Mesothelial cell of epicardium (in vitro differentiated cells): ENCODE measurements at regions not wholly inside any gene's neighbourhood (a gene's known extent, or its start where the extent isn't known, plus 50 kb on each side); places are given as distances from the start of the nearest gene placed in this dataset.

ENCODE experiments used
- DNase-seq, 2 experiments: peaks; one replicate each; pipeline ENCODE4 v3.0.0; 2021; ENCODE audit warnings: low spot score in 2 of 2; ENCODE audit not compliant: unreplicated experiment in 2 of 2
- H3K27ac Mint-ChIP-seq: 2 replicates; pipeline ENCODE4 v1.8.0; 2021; ENCODE audit warnings: mixed read lengths
- H3K27me3 Mint-ChIP-seq: 2 replicates; pipeline ENCODE4 v1.8.0; 2021; ENCODE audit warnings: low read depth, mixed read lengths
- H3K36me3 Mint-ChIP-seq: 2 replicates; pipeline ENCODE4 v1.8.0; 2021; ENCODE audit warnings: mixed read lengths
- H3K4me1 Mint-ChIP-seq: 2 replicates; pipeline ENCODE4 v1.8.0; 2021; ENCODE audit warnings: mixed read lengths
- H3K4me3 Mint-ChIP-seq: 2 replicates; pipeline ENCODE4 v1.8.0; 2021; ENCODE audit warnings: mild to moderate bottlenecking, moderate library complexity, mixed read lengths
- H3K9me3 Mint-ChIP-seq: 2 replicates; pipeline ENCODE4 v1.8.0; 2021; ENCODE audit warnings: mixed read lengths
- CTCF ChIP-seq: fragments of 200-600 bp; sonication (generic); IDR thresholded peaks from one replicate; pipeline ENCODE4 v1.5.0; 2021; ENCODE audit warnings: antibody characterized with exemption; ENCODE audit not compliant: unreplicated experiment

GRCh38 chr13:26921918-26922317 lies 161.3 kb upstream of the GPR12 start:
- peaks cover 13% of the 10 kb centered on the region for H3K4me1 Mint-ChIP-seq
- H3K27me3 Mint-ChIP-seq, result peaks cover 12% of the 10 kb centered on the region

GRCh38 chr13:26920614-26921355 lies 160.2 kb upstream of the GPR12 start:
- no peak for DNase-seq
- H3K9me3 Mint-ChIP-seq, result no peaks in the 10 kb centered on the region
- H3K36me3 Mint-ChIP-seq, result no peaks in the 10 kb centered on the region
- no peak overlapping the region for H3K4me3 Mint-ChIP-seq
- peaks cover 4% of the 10 kb centered on the region for H3K27me3 Mint-ChIP-seq
- H3K27ac Mint-ChIP-seq, result no peak overlapping the region
- H3K4me1 Mint-ChIP-seq, result peaks cover 13% of the 10 kb centered on the region
- TF ChIP-seq CTCF, result no peak

More at GRCh38 chr13:26921918-26922317, 161.3 kb upstream of the GPR12 start:
- Mint-ChIP-seq H3K9me3 (no peaks in the 10 kb centered on the region), H3K27ac (no peak overlapping the region), H3K4me3 (no peak overlapping the region), H3K36me3 (no peaks in the 10 kb centered on the region)
- TF ChIP-seq CTCF, result no peak
- no peak for DNase-seq

- Mint-ChIP-seq H3K36me3 (no peaks in the 10 kb centered on the region), H3K4me3 (no peak overlapping the region), H3K27me3 (no peaks in the 10 kb centered on the region), H3K27ac (no peak overlapping the region), H3K9me3 (no peaks in the 10 kb centered on the region), H3K4me1 (peaks cover 13% of the 10 kb centered on the region)
- DNase-seq, result no peak
- TF ChIP-seq CTCF, result no peak
Measured at GRCh38 chr13:26919732-26920131, 159.1 kb upstream of the GPR12 start.

GRCh38 chr13:26919311-26919710 lies 158.7 kb upstream of the GPR12 start:
- no peak for TF ChIP-seq CTCF
- H3K36me3 Mint-ChIP-seq, result no peaks in the 10 kb centered on the region
- DNase-seq, result no peak
- H3K9me3 Mint-ChIP-seq, result no peaks in the 10 kb centered on the region
- no peak overlapping the region for H3K4me3 Mint-ChIP-seq
- H3K27me3 Mint-ChIP-seq, result no peaks in the 10 kb centered on the region
- no peak overlapping the region for H3K27ac Mint-ChIP-seq
- H3K4me1 Mint-ChIP-seq, result peaks cover 11% of the 10 kb centered on the region

- Mint-ChIP-seq H3K36me3 (no peaks in the 10 kb centered on the region), H3K4me3 (no peak overlapping the region), H3K4me1 (peaks cover under 1% of the 10 kb centered on the region), H3K27me3 (peaks cover 16% of the 10 kb centered on the region), H3K9me3 (no peaks in the 10 kb centered on the region), H3K27ac (no peak overlapping the region)
- DNase-seq, result no peak
- TF ChIP-seq CTCF, result no peak
Measured at GRCh38 chr13:26914624-26915023, 154.0 kb upstream of the GPR12 start.
